Left lung (tissue), 4 donors: ENCODE measurements at regions not wholly inside any gene's neighbourhood (a gene's known extent, or its start where the extent isn't known, plus 50 kb on each side); places are given as distances from the start of the nearest gene placed in this dataset.

Experiments used
- ATAC-seq: fragments of 200-7000 bp; cut with Tn5 transposase; one replicate; pipeline ENCODE4 v1.9.1; 2020; ENCODE audit warnings: moderate library complexity
- DNase-seq, 4 donors: peaks; one replicate each; pipeline ENCODE4 v3.0.0-alpha.2; 2013 to 2020
- H3K27ac ChIP-seq, 2 donors: fragments of 200-600 bp; sonication (generic) in 1 of 2; one replicate each; pipeline versions ENCODE4 v1.5.0 to v1.8.0; 2020 to 2021
- H3K27me3 ChIP-seq, 2 donors: fragments of 200-600 bp; sonication (generic) in 1 of 2; one replicate each; pipeline versions ENCODE4 v1.5.0 to v1.8.0; 2020 to 2021
- H3K36me3 ChIP-seq, 2 donors: fragments of 200-600 bp; sonication (generic) in 1 of 2; one replicate each; pipeline versions ENCODE4 v1.5.0 to v1.8.0; 2020 to 2021
- H3K4me1 ChIP-seq, 2 donors: fragments of 200-600 bp; one replicate each; pipeline ENCODE4 v1.8.0; 2021
- H3K4me3 ChIP-seq, 2 donors: fragments of 200-600 bp; sonication (generic) in 1 of 2; one replicate each; pipeline versions ENCODE4 v1.5.0 to v1.8.0; 2020 to 2021; ENCODE audit warnings: mild to moderate bottlenecking in 1 of 2
- H3K9me3 ChIP-seq, 2 donors: fragments of 200-600 bp; sonication (generic) in 1 of 2; one replicate each; pipeline versions ENCODE4 v1.5.0 to v1.8.0; 2020 to 2021
- CTCF ChIP-seq, 2 donors: fragments of 200-600 bp; sonication (generic) in 1 of 2; IDR thresholded peaks; one replicate each; pipeline versions ENCODE4 v1.5.0 to v1.8.0; 2021; ENCODE audit warnings: antibody characterized with exemption in 2 of 2
- intact Hi-C, 2 donors: fragments of 100-400 bp; cut with DNase I; formaldehyde crosslinking; loops; one replicate each; pipeline versions ENCODE4 v1.11.2 to v1.14.2; 2022
- donor health status: DM: no; HTN: yes; CAD: no.
- donor health status: DM: no; HTN: no; CAD: no.

DNA sequence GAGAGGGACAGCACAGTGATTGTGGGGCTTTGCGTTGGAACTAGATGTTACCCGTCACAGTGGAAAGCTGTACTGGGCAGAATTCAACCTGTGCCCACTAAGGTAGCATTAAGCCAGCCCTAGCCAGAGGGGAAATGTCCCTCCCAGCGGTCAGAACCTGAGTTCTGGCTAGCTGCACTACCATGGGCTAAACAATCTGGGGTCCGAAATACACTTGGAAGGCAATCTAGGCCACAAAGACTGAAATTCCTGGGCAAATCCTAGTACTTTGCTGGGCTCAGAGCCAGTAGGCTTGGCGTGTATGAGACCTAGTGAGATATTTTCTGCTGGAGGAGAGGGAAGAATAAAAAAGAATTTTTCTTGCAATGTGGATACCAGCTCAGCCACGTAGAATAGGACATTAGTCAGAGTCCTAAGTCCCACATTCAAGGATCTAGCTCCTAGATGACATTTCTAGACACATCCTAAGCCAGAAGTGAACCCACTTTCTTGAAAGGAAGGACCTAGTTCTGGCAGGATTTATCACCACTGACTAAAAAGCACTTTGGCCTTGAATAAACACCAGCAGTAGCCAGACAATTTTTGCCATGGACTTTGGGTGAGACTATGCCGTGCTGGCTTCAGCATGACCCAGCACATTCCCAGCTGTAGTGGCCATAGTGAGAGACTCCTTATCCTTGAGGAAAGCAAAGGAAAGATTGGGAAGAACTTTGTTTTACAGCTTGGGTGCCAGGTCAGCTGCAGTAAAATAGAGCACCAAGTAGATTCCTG, 618.0 kb downstream of the BRINP1 start:
- peaks cover 0 to 22% of the 10 kb centered on the region in 2 donors for H3K9me3 ChIP-seq
- ATAC-seq (no peak), DNase-seq (no peak)
- no peak overlapping the region for H3K27ac ChIP-seq
- no peaks in the 10 kb centered on the region for H3K4me1 ChIP-seq
- TF ChIP-seq CTCF (IDR thresholded peaks at IDR 0.05): no peak
- no peaks in the 10 kb centered on the region for H3K27me3 ChIP-seq
- intact Hi-C loops: no loop called here
- H3K4me3 ChIP-seq: no peak overlapping the region
- H3K36me3 ChIP-seq: no peaks in the 10 kb centered on the region

DNA sequence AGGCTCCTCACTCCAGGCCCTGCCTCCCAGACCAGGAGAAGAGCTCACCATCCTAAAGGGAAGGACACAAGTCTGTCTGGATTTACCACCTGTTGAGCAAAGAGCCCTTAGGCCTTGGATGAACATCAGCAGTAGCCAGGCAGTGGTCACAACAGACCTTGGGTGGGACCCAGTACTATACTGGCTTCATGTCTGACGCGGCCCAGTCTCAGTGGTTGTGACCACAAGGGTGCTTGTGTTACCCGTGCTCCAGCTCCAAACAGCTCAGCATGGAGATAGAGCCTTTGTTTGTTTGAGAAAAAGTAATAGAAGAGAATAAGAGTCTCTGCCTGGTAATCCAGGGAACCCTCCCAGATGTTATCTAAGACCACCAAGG, 617.4 kb downstream of the BRINP1 start:
- Histone ChIP-seq H3K4me1 (no peaks in the 10 kb centered on the region), H3K27me3 (no peaks in the 10 kb centered on the region), H3K36me3 (no peaks in the 10 kb centered on the region), H3K4me3 (no peak overlapping the region), H3K9me3 (peaks cover 0 to 22% of the 10 kb centered on the region in 2 donors), H3K27ac (no peak overlapping the region)
- intact Hi-C loops: no loop called here
- no peak for DNase-seq
- no peak for TF ChIP-seq CTCF (IDR thresholded peaks at IDR 0.05)
- no peak for ATAC-seq

DNA sequence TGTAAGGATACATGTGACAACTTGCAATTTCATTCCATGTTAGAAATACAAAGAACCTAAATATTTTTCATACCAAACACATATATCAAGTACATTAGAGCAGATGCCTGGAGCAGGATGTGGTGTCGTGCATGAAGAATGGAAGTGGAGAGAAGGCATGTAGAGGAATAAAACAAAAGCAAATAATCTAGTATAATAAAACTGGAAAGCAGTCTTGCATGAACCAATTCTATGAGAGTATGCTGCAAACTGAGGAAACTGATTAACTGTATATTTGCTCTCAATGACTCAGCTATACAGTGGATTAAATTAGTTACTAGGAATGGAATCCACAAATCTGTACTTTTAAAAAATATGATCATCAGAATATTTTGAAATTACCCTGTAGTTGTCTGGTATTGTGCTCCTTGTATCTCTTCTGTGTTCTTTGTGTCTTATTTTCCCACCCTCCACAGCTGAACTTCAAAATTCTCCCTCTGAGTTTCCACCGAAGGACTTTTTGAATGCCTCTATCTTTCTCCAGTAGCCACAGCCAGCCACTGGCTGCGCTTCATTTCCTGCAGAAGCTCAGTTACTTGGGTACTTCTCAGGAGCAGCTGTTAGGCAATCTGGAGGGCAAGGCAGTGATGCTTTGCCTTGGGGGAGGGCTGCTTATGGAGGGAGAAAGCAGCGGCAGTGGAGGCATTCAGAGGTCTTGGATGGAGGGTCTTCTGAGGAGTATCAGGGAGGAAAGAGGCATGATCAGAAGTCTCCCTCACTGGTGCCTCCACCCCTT, 608.0 kb downstream of the BRINP1 start:
- no peak for TF ChIP-seq CTCF (IDR thresholded peaks at IDR 0.05)
- Histone ChIP-seq H3K4me3 (no peak overlapping the region), H3K27me3 (no peaks in the 10 kb centered on the region), H3K36me3 (no peaks in the 10 kb centered on the region), H3K27ac (no peak overlapping the region), H3K9me3 (peaks cover 0 to 4% of the 10 kb centered on the region in 2 donors), H3K4me1 (no peaks in the 10 kb centered on the region)
- ATAC-seq (no peak), DNase-seq (no peak)
- intact Hi-C loops: no loop called here

- ATAC-seq: no peak
- intact Hi-C loops: no loop called here
- Histone ChIP-seq H3K27ac (no peak overlapping the region), H3K36me3 (no peaks in the 10 kb centered on the region), H3K9me3 (no peaks in the 10 kb centered on the region), H3K4me3 (no peak overlapping the region), H3K4me1 (no peaks in the 10 kb centered on the region), H3K27me3 (no peaks in the 10 kb centered on the region)
- no peak for TF ChIP-seq CTCF (IDR thresholded peaks at IDR 0.05)
- DNase-seq: no peak
Observed at GRCh38 chr9:118767571-118767970, 601.7 kb downstream of the BRINP1 start.

GRCh38 chr9:118782790-118783463, 586.3 kb downstream of the BRINP1 start:
- no peaks in the 10 kb centered on the region for H3K27me3 ChIP-seq
- no peaks in the 10 kb centered on the region for H3K36me3 ChIP-seq
- intact Hi-C loops: no loop called here
- no peak overlapping the region for H3K27ac ChIP-seq
- H3K4me1 ChIP-seq: no peaks in the 10 kb centered on the region
- ATAC-seq (no peak), DNase-seq (no peak)
- no peak for TF ChIP-seq CTCF (IDR thresholded peaks at IDR 0.05)
- no peaks in the 10 kb centered on the region for H3K9me3 ChIP-seq
- H3K4me3 ChIP-seq: no peak overlapping the region
